GM19395 (cell line): ENCODE measurements at regions not wholly inside any gene's neighbourhood (a gene's known extent, or its start where the extent isn't known, plus 50 kb on each side); places are given as distances from the start of the nearest gene placed in this dataset.

Experiments used
- ATAC-seq: cut with Tn5 transposase; IDR thresholded peaks from one replicate; pipeline ENCODE4 v1.9.1; 2021; ENCODE audit warnings: mild to moderate bottlenecking, moderate library complexity; ENCODE audit not compliant: unreplicated experiment

DNA sequence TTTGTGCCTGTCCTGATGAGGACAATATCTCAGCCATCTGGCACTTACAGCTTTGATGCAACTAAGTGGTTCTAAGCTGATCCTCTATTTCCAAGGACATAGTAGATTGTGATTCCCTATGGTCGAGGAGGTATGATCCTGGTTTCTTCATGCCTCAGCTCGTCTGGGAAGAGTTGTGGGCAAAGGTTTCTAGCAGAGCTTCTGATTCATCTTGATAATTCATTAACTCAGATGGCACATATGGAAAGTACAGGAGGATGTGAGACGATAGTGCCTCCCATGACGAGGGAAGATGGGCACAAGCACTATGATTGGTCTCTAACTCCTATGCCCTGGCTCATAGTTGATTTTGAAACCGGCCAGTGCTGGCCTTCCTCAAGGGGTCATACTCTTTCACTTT lies 334.2 kb upstream of the SEMA6D start:
- no peak for ATAC-seq

DNA sequence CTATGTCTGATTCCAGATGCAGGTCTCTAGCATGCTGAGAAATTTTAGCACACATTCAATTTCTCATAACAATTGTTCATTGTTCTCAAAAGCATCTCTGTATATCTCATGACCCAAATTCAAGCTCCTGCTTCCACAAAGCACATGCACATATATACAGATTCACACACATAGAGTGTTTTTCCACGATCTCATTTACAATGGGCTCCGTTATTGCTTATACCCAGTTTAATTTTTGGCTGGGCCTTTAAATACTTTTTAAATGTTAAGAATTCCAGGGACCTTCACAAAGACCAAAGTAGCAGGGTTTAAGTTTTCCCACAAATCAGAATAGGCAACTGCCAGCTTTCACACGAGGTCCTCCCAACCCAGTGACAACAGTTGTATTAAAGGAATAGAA lies 333.5 kb upstream of the SEMA6D start:
- ATAC-seq, result no peak

DNA sequence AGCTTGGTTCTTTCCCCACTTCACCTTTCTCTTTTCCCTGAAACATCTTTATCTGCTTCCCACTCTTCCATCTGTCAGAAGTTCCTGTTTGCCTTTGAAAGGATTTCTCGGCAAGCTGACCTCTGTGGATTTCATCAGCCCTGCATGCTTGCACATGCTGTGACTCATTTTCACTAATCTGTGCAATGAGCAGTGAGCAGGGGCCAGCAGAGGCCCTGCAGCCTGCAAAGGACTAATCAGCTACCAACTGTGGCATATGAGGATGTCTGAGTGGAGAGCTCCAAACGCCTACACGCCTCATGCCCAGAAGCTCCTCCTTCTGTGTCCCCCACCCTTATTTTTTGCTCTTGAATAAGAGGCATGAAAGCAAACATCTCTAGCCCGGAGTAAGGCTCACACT lies 333.0 kb upstream of the SEMA6D start:
- no peak for ATAC-seq

DNA sequence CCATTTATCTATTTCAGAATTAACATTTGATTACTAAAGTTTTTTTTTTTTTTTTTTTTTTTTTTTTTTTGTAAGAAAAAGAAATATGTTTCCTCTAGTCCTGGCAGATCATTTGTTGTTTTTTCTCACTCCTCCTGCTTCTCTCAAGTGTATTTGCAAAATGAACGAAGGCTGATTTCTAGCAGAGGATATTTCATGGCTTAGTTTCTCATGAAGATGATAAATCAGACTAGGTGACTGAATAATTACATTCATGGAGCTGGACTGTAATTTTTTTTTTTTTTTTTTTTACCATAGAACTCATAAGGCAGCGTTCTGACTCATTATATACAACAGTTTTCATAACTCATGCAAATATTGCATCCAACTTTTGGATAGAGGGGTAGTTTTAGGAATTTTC lies 332.5 kb upstream of the SEMA6D start:
- no peak for ATAC-seq

DNA sequence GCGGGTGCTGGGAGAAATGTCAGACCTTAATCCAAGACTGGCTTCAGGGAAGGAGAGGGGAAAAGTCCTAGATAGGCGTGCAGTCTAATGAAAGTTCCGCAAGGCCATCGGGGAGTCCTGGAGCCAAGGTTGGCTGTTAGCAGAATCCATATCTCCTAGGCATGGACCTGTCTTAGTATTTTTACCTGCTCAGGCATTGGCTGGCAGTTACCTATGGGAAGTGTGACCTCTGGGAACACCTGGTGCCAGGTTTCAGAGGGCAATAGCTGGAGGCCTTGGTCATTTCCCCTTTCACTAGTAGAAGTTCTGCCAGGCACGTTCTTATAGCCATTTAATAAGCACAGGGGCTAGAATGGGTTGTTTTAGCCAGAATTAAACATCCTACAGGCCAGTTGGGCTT lies 330.8 kb upstream of the SEMA6D start:
- no peak for ATAC-seq

- ATAC-seq, result no peak
These were observed 329.0 kb upstream of the SEMA6D start for GRCh38 chr15:47388299-47388698.

GRCh38 chr15:47390208-47390765 lies 327.0 kb upstream of the SEMA6D start:
- no peak for ATAC-seq

DNA sequence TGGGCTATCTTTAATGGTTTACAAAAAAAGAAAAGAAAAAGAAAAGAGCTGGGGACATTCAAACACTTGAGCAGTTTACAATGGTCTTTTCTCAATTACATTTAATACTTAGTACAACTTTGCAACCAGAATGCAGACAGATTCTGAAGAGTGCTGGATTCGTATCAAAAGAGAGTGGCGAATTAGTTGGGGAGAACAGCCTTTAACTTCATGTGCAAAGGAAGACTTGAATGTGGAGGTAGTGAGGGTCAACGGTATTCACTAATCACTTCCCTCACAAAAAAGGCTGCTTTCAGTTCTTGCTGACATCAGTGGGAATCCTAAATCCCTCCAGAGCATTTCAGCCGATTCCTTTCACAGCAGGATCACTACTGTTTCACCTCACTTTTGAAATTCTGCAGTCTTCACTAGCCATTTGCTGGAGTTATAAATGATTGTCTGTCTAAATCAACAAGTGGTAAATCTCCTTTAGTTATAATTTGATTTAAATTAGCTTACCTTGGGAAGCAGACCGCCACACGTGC lies 323.0 kb upstream of the SEMA6D start:
- no peak for ATAC-seq

DNA sequence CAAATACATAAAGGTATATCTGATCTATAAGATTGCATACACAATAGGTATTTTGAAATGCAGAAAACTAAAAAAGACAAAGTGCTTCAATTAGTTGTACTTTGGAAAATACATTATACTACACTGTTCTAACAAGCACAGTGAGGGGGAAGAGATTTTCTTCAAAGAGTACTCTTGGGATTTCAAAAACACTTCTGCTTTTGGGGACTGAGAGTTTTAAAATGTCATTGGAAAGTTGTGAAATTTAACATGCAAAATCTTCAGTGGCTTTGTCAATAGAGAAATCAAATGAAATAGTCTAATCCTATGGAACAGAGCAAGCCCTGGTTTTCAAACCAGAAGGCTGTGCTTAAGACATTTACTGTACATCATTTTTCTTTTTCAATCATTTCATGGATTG lies 322.2 kb upstream of the SEMA6D start:
- no peak for ATAC-seq

DNA sequence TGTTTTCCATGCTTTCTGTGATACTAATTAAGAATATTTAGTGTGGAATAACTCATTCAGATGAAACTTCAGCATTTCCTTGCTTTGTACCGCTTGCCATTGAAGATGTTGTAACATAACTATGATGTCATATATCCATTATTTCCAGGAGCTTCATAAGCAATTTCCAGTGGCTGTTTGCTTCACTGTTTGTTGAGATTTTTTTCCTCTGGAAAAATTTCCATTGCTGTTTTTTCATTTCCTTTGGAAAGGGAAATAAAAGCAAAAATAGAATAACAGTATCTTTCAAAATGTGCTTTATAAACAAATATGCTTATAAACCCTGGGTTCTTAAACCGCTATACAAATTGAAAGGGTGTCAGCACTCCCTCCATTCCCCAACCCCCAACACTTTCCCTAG lies 319.6 kb upstream of the SEMA6D start:
- no peak for ATAC-seq

DNA sequence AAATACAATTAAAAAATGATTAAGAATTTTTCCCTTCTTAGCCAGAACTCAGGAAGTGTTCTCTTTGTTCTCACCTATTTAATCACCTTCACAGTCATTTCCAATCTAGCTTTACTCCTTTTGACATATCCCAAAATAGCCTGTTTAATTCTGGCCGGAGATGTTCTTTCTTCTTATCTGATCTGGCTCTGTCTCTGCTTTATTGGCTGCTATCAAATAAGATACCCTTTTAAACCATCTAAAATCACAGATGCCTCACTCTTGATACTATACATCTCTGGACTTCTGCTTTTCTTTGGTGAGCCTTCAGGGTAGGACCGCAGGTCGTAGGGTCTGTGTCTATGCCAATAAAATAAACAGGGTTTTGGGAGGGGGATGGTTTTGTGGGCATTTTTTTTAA lies 319.2 kb upstream of the SEMA6D start:
- no peak for ATAC-seq

- no peak for ATAC-seq
These were observed 318.7 kb upstream of the SEMA6D start for GRCh38 chr15:47398594-47398993.

DNA sequence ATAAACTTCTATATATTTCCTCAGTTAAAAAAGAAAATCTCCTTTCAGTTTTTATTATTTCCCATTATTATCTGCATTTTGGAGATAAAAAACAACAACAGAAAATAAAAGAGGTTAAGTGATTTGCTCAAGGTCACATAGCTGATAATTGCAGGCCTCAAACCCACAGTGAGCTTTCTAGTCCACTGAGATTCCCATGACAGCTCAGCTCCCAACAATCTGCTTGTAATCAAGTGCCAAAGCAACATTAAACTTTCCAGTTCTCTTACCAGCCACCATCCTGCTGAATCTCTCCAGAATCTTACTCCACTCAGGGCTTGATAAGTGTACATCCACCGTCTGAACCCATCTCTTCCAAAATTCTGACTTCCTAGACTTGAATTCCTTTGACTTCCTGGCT lies 318.2 kb upstream of the SEMA6D start:
- no peak for ATAC-seq

DNA sequence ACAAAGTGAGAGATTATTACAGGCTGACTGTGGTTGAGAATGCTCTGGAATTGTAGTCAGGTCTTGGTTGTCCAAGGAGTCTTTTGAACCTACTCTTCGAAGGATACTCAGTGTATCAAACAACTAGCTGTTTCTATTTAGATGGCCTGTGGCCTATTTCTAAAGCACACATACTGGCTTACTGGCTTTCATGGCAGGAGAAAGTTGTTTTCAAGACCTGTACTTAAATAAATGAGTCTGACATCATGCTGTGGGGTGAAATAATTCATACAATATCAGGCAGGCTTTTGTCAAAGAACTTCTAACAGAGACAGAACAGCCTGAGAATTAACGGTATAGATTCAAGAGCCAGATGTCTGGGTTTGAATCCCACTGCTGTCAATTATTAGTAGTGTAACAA lies 316.7 kb upstream of the SEMA6D start:
- no peak for ATAC-seq

DNA sequence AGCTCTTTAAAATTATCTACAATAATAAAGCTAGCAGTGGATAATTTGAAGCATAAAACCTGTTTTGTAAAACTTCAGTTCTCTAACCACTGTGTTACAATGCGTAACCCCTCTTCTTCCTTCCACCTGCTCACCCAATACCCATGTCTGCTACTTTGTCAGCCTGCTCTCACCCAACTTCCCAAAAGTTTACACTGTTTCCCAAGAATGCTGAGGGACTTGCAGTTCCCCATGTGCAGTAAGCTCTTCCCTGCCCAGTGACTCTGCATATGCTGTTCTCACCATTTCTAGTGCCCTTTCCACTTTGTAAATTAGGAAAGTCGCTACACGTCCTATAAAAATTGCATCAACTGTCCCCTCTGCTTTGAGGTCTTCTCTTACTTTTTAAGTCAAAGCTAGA lies 315.9 kb upstream of the SEMA6D start:
- no peak for ATAC-seq

GRCh38 chr15:47402829-47403228 lies 314.5 kb upstream of the SEMA6D start:
- ATAC-seq, result no peak

DNA sequence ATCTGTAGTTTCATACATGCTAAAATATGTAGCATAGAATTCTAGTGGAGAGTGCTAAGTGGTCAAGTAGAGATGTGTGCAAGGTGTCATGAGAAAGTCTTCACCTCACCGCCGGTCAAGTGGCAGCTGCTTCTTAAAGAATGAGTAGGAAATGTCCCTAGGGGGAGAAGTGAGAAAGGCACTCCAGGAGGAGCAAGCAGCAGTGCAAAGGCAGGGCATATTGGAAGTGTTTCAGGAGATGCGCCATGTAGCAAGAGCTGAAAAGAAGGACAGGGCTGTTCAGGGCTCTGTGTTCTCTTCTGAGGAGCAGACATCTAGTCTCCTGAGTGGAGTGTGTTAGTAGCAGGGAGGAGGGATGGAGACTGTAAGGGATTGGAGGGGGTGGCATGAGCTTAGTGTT lies 312.4 kb upstream of the SEMA6D start:
- ATAC-seq, result no peak

DNA sequence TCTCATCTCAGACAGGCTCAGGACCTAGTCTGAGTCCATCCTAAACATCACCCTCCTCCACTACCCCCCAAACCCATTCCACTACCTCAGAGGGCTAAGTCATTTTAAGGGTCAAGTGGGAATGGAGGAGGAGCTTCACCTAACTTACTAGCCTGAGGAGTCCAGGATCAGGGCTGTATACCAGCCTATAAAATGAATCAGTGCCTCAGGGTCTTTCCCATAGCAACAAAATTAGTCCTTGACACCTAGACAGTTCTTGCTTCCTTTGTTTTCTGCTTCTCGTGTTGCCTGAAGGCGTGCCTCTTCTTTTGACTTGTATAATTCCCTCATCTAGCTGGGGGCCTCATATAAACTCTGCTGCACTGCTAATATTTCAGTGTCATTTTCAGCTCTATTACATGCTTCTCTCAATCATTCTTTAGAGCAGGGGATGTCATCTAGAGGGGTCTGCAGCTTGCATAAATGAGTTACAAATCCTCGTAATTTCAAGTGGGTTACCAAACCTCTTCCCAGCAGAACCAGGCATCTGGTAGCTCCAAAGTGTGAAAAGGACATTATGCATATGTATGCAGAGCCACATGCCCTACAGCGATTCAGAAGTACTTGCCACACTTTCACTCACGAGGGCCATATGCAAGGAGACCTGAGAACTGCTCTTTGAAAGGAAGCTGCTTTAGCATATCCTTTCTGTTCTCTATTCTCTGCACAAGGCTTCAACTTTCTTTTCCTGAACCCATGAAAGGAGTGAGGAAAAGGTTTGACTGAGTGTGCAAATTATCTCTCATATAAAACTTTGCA lies 311.7 kb upstream of the SEMA6D start:
- no peak for ATAC-seq

DNA sequence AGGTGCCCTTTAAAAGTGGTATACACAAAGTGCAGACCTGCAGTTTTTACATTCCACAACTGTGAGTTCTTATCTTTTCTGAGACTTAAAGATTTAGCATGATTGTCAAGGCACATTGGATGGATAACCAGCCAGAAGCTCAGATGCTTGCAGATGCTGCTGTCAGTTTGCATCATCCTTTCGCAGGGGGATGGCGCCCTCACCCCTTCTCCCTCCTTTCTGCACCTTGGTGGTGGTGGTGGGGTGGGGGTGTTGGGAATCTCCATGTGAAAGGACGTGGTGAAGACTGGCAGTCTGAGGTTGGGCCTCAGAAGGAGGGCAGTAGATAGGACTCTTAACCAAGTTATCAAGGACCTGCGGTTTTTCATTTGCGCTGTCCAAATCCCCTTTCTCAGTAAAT lies 309.6 kb upstream of the SEMA6D start:
- no peak for ATAC-seq

- ATAC-seq, result no peak
These were observed 308.3 kb upstream of the SEMA6D start for GRCh38 chr15:47409038-47409437.

DNA sequence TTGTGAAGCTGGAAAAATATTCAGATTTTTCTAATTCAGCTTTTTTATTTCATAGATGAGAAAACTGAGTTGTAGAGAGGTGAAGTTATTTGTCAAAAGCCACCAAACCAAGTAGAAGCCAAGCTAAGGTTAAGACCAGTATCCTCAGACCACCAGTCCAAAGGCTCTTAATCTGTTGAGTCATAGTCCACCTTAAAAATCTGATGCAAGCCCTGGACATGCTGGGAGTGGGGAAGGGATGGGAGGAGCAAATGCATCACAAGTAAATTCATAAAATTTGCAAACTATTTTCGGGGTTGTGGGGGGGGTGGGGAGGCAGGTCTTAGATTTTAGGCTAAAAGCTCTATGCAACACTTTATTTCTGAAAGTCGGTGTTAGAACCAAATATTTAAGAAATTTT lies 307.7 kb upstream of the SEMA6D start:
- no peak for ATAC-seq

DNA sequence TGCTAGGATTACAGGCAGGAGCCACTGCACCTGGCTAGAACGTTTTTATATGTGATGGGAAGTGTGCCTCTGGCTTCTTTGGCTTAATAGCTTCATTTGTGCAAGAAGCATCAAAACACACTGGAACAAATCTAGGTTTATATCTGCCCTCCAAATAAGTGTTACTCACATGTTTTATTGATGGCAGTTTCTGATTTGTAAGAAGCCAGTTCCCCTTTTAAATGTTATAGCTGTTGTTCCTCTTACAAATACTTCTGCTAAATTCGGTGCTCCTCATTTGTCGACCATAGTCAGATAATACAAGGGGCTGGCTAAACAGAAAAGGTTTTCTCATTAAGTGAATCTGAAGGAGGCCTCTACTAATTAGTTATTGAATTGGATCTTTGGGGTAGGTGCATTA lies 307.1 kb upstream of the SEMA6D start:
- no peak for ATAC-seq

DNA sequence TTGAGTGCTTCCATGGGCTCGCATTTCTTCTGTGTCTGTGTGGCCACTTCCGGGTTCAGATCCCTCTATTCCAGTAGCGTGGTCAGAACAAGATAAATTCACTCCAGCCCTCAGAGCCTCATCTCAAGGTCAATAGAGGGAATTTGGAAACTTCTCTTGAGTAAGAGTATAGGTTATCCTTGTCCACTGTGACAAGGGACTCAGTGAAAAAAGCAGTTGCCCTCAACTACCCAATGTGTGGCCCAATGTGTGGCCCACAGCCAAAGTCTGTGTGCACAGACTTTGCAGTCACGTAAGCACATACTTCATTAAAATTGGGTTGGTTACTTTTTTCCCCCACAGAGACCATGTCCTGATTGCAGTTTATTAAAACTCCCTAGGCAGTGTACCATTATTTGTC lies 305.6 kb upstream of the SEMA6D start:
- no peak for ATAC-seq
